ENCODE measurements at regions not wholly inside any gene's neighbourhood (a gene's known extent, or its start where the extent isn't known, plus 50 kb on each side); places are given as distances from the start of the nearest gene placed in this dataset.

DNA sequence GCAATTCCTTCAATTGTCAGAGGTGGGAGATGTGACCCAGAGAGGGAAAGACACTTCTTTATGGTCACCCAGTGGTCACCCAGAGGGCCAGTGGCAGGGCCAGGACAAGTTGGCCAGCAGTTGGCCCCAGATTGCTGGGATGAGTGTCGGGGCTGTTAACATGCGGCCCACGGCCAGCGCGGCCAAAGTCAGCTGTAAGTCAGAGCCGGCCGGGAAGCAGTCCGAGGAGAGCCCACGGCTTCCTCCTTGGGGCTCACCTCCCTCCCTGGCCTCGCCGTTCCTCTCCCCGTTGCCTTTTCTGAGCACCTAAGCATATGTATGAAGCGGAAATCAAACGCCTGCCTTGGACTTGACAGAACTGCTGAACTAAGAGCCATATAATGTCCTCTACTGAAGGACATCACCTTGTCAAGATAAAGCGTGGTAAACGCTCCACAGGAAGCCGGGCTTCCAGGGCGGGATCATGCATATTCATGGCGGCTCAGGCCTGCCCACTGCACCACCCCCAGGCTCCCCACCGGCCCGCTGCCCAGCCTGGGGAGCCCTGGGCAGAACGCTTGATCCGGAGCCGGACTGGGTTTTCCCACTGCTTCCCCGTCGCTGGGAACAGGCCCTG lies 245.4 kb upstream of the POU3F1 start:
- Histone ChIP-seq H3K9me3 (ENCODE audit: low read length) (no peaks in the 10 kb centered on the region), H3K9me2 (ENCODE audit: low read depth, low read length) (no peaks in the 10 kb centered on the region), H2AFZ (ENCODE audit: low read length) (no peak overlapping the region), H3K27me3 (ENCODE audit: insufficient read depth, low read length) (no peaks in the 10 kb centered on the region; the same call in 1 of the 2 replicates), H3K36me3 (ENCODE audit: insufficient read depth, low read length) (no peaks in the 10 kb centered on the region), H3K27ac (ENCODE audit: low read depth, low read length, poor library complexity, severe bottlenecking) (no peak overlapping the region), H3K4me2 (ENCODE audit: low read length) (no peak overlapping the region), H3K4me1 (ENCODE audit: insufficient read depth, low read length, severe bottlenecking) (no peaks in the 10 kb centered on the region), H3K9ac (ENCODE audit: low read length) (no peak overlapping the region), H3F3A (ENCODE audit: insufficient read depth, low read length) (no peaks in the 10 kb centered on the region), H4K20me1 (ENCODE audit: insufficient read depth, low read length) (no peaks in the 10 kb centered on the region), H3K4me3 (ENCODE audit: low read depth, low read length, poor library complexity, severe bottlenecking) (no peak overlapping the region), H3K79me2 (ENCODE audit: insufficient read depth, low read length) (no peaks in the 10 kb centered on the region)
- TF ChIP-seq EZH2 (IDR thresholded peaks at IDR 0.05; ENCODE audit: borderline replicate concordance, low read length), result no peak
- TF ChIP-seq, protein P1, sequence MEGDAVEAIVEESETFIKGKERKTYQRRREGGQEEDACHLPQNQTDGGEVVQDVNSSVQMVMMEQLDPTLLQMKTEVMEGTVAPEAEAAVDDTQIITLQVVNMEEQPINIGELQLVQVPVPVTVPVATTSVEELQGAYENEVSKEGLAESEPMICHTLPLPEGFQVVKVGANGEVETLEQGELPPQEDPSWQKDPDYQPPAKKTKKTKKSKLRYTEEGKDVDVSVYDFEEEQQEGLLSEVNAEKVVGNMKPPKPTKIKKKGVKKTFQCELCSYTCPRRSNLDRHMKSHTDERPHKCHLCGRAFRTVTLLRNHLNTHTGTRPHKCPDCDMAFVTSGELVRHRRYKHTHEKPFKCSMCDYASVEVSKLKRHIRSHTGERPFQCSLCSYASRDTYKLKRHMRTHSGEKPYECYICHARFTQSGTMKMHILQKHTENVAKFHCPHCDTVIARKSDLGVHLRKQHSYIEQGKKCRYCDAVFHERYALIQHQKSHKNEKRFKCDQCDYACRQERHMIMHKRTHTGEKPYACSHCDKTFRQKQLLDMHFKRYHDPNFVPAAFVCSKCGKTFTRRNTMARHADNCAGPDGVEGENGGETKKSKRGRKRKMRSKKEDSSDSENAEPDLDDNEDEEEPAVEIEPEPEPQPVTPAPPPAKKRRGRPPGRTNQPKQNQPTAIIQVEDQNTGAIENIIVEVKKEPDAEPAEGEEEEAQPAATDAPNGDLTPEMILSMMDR (IDR thresholded peaks at IDR 0.05; ENCODE audit: low read length), result no peak

DNA sequence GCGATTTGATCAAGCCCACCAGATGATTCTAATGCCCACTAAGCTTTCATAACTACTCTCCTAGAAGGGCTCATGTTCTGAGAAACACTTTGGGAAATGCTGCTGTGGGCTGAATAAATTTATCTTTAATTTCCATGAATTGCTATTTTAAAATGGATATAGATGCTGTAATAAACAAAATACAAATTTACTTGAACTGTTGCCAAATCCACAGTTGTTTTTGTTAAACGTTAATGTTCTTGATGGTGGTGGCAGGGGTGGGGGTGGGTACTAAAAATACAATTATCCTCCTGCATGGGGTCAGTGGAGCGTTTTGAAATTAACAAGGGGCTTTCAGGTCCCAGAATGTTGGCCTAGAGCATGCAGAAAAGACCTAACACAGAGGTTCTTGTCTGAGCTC lies 244.7 kb upstream of the POU3F1 start:
- no peak overlapping the region for H3K4me2 ChIP-seq (ENCODE audit: low read length)
- H3K4me3 ChIP-seq (ENCODE audit: low read depth, low read length, poor library complexity, severe bottlenecking), result no peak overlapping the region
- TF ChIP-seq, protein P1 (IDR thresholded peaks at IDR 0.05; ENCODE audit: low read length), result no peak
- H3K27me3 ChIP-seq (ENCODE audit: insufficient read depth, low read length), result no peaks in the 10 kb centered on the region; the same call in 1 of the 2 replicates
- no peaks in the 10 kb centered on the region for H3K4me1 ChIP-seq (ENCODE audit: insufficient read depth, low read length, severe bottlenecking)
- no peak overlapping the region for H3K9ac ChIP-seq (ENCODE audit: low read length)
- no peaks in the 10 kb centered on the region for H3K79me2 ChIP-seq (ENCODE audit: insufficient read depth, low read length)
- H3K27ac ChIP-seq (ENCODE audit: low read depth, low read length, poor library complexity, severe bottlenecking), result no peak overlapping the region
- H3K9me2 ChIP-seq (ENCODE audit: low read depth, low read length), result no peaks in the 10 kb centered on the region
- H3K9me3 ChIP-seq (ENCODE audit: low read length), result no peaks in the 10 kb centered on the region
- no peaks in the 10 kb centered on the region for H3F3A ChIP-seq (ENCODE audit: insufficient read depth, low read length)
- no peaks in the 10 kb centered on the region for H3K36me3 ChIP-seq (ENCODE audit: insufficient read depth, low read length)
- H4K20me1 ChIP-seq (ENCODE audit: insufficient read depth, low read length), result no peaks in the 10 kb centered on the region
- H2AFZ ChIP-seq (ENCODE audit: low read length), result no peak overlapping the region

DNA sequence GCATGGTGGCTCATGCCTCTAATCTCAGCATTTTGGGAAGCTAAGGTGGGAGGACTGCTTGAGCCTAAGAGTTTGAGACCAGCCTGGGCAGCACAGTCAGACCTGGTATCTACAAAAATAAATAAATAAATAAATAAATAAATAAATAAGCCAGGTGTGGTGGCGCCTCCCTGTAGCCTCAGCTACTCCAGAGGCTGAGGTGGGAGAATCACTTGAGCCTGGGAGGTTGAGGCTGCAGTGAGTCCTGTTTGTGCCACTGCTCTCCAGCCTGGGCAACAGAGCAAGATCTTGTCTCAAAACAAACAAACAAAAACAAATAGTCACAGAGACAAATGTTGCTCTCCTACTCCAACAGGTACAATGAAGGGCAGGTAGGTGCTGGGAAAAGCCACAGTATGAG lies 242.4 kb upstream of the POU3F1 start:
- no peaks in the 10 kb centered on the region; the same call in 1 of the 2 replicates for H3K27me3 ChIP-seq (ENCODE audit: insufficient read depth, low read length)
- H3K4me3 ChIP-seq (ENCODE audit: low read depth, low read length, poor library complexity, severe bottlenecking), result no peak overlapping the region
- H3K9me3 ChIP-seq (ENCODE audit: low read length), result no peaks in the 10 kb centered on the region
- TF ChIP-seq, protein P1 (IDR thresholded peaks at IDR 0.05; ENCODE audit: low read length), result no peak
- TF ChIP-seq EZH2 (IDR thresholded peaks at IDR 0.05; ENCODE audit: borderline replicate concordance, low read length), result no peak
- no peaks in the 10 kb centered on the region for H3K79me2 ChIP-seq (ENCODE audit: insufficient read depth, low read length)
- H3K36me3 ChIP-seq (ENCODE audit: insufficient read depth, low read length), result no peaks in the 10 kb centered on the region
- H3K4me2 ChIP-seq (ENCODE audit: low read length), result no peak overlapping the region
- no peaks in the 10 kb centered on the region for H3K4me1 ChIP-seq (ENCODE audit: insufficient read depth, low read length, severe bottlenecking)
- no peak overlapping the region for H3K9ac ChIP-seq (ENCODE audit: low read length)
- H3K27ac ChIP-seq (ENCODE audit: low read depth, low read length, poor library complexity, severe bottlenecking), result no peak overlapping the region
- no peaks in the 10 kb centered on the region for H3K9me2 ChIP-seq (ENCODE audit: low read depth, low read length)
- H3F3A ChIP-seq (ENCODE audit: insufficient read depth, low read length), result no peaks in the 10 kb centered on the region
- no peaks in the 10 kb centered on the region for H4K20me1 ChIP-seq (ENCODE audit: insufficient read depth, low read length)
- H2AFZ ChIP-seq (ENCODE audit: low read length), result no peak overlapping the region

All from OCI-LY1 (cell line).